ENCODE measurements at regions not wholly inside any gene's neighbourhood (a gene's known extent, or its start where the extent isn't known, plus 50 kb on each side); places are given as distances from the start of the nearest gene placed in this dataset.

- H3K4me3 ChIP-seq (ENCODE audit: low read depth, low read length), result no peak overlapping the region
- DNase-seq (ENCODE audit: low read depth, low spot score), result no peak
- no peak for TF ChIP-seq CTCF (IDR thresholded peaks at IDR 0.05; ENCODE audit: insufficient read depth, low read length, missing control alignments)
- POLR2A ChIA-PET, result no interaction called here
- CTCF ChIA-PET, result no interaction called here
Observed at GRCh38 chr14:62453226-62453625, 592.0 kb downstream of the KCNH5 start.

DNA sequence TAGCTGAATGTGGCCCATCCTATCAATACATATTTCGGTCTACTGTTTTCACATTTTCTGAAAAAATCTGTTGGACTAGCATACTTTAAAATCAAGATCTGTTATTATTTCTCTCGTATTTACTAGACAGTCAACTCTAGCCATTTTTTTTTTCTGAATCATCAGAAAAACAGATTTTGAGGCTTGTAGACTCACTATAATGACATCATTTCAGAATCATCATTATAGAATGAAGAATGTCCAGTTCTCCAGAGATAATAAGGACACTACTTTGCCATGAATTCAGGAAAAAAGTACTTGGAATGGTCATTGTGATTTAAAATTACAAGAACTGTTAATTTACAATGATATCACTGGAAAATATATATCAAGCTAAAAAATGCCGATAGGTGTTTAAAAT, 589.8 kb downstream of the KCNH5 start:
- no peak for DNase-seq (ENCODE audit: low read depth, low spot score)
- CTCF ChIA-PET, result no interaction called here
- POLR2A ChIA-PET, result interaction anchor here (0.6 kb wide), 1 partner anchor 237 kb away, joined by 3 read pairs; no protein-coding TSS in a partner anchor
- TF ChIP-seq CTCF (IDR thresholded peaks at IDR 0.05; ENCODE audit: insufficient read depth, low read length, missing control alignments), result no peak
- H3K4me3 ChIP-seq (ENCODE audit: low read depth, low read length), result no peak overlapping the region

GRCh38 chr14:62462988-62463387, 582.3 kb downstream of the KCNH5 start:
- H3K4me3 ChIP-seq (ENCODE audit: low read depth, low read length), result no peak overlapping the region
- TF ChIP-seq CTCF (IDR thresholded peaks at IDR 0.05; ENCODE audit: insufficient read depth, low read length, missing control alignments), result no peak
- DNase-seq (ENCODE audit: low read depth, low spot score), result no peak
- ChIA-PET CTCF (no interaction called here), POLR2A (no interaction called here)

DNA sequence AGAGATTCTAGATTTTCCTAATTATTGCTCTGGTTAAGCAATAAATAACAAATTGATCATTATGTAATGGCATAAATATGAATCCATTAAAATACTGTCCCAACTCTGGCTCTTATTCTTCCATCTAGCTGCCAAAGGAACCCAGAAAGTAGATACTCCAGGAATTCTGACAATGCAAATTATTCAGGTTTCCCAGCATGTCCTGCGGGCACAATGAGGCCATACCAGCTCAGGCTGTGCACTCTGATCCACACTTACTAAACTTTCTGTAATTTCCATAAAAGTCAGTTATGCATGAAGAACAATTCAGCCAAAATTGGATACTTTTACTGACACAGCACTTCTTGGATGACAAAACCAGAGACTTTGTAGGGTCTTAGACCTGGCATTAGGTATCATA, 576.3 kb downstream of the KCNH5 start:
- POLR2A ChIA-PET, result no interaction called here
- TF ChIP-seq CTCF (IDR thresholded peaks at IDR 0.05; ENCODE audit: insufficient read depth, low read length, missing control alignments), result no peak
- DNase-seq (ENCODE audit: low read depth, low spot score), result no peak
- no peak overlapping the region for H3K4me3 ChIP-seq (ENCODE audit: low read depth, low read length)
- CTCF ChIA-PET, result no interaction called here

DNA sequence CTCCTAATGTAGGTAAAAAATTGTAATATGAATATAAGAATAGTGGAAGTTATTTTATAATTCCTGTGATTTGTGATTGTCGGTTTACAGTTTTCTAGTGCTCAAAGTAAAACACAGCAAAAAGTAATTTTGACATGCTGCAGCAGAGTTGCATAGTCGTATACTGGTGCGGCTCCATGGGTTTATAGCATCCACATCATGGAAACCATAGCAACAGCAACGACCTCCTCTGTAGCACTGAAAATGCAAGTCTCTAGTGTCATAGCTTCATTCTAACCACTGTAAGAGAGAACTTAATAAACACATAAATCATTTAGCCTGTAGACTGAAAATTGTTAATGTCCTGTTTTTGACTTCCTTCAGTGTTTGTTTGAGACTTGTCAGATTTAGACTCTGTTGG, 574.3 kb downstream of the KCNH5 start:
- POLR2A ChIA-PET, result no interaction called here
- TF ChIP-seq CTCF (IDR thresholded peaks at IDR 0.05; ENCODE audit: insufficient read depth, low read length, missing control alignments), result no peak
- no peak overlapping the region for H3K4me3 ChIP-seq (ENCODE audit: low read depth, low read length)
- CTCF ChIA-PET, result no interaction called here
- DNase-seq (ENCODE audit: low read depth, low spot score), result no peak

DNA sequence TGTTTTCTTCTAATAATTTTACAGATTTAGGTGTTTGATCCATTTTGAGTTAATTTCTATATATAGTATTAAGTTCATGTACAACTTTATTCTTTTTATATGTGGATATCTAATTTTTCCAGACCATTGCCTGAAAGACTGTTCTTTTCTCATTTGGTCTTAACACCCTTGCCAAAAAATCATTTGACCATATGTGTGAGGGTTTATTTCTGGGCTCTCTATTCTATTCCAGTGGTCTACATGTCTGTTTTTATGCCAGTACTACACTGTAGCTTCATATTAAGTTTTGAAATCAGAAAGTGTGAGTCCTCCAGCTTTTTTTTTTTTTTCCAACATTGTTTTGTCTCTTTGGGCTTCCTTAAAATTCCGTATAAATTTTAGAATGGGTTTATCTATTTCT, 554.1 kb downstream of the KCNH5 start:
- CTCF ChIA-PET, result no interaction called here

More for the DNA sequence above, 554.1 kb downstream of the KCNH5 start:
- no peak for DNase-seq (ENCODE audit: low read depth, low spot score)
- no peak overlapping the region for H3K4me3 ChIP-seq (ENCODE audit: low read depth, low read length)
- no peak for TF ChIP-seq CTCF (IDR thresholded peaks at IDR 0.05; ENCODE audit: insufficient read depth, low read length, missing control alignments)
- POLR2A ChIA-PET, result no interaction called here
